ENCODE measurements at regions not wholly inside any gene's neighbourhood (a gene's known extent, or its start where the extent isn't known, plus 50 kb on each side); places are given as distances from the start of the nearest gene placed in this dataset.

DNA sequence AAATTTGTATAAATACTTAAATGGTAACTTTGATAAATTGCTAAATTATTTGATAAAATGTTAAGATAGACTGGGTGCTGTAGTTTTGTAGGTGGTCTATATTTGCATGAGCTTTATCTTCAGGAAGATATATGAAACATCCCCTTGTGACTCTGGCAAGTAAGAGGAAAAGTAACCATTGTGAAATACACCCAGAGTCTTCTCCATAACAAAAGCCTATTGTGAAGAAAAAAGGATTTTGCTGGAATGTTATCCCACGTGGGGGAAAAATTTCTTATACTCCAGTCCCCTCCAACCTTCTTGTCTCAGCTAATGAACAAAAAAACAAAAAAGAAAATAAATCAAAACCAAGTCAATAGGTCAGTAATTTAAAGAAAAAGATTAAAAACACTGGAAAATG, 600.7 kb downstream of the HDGFL1 start:
- H3K4me3 ChIP-seq (ENCODE audit: insufficient read depth, low read length), result no peak overlapping the region
- H3K36me3 ChIP-seq (ENCODE audit: insufficient read depth, low read length), result no peaks in the 10 kb centered on the region
- H3K79me2 ChIP-seq (ENCODE audit: insufficient read depth, low read length), result no peaks in the 10 kb centered on the region
- TF ChIP-seq, protein P1, sequence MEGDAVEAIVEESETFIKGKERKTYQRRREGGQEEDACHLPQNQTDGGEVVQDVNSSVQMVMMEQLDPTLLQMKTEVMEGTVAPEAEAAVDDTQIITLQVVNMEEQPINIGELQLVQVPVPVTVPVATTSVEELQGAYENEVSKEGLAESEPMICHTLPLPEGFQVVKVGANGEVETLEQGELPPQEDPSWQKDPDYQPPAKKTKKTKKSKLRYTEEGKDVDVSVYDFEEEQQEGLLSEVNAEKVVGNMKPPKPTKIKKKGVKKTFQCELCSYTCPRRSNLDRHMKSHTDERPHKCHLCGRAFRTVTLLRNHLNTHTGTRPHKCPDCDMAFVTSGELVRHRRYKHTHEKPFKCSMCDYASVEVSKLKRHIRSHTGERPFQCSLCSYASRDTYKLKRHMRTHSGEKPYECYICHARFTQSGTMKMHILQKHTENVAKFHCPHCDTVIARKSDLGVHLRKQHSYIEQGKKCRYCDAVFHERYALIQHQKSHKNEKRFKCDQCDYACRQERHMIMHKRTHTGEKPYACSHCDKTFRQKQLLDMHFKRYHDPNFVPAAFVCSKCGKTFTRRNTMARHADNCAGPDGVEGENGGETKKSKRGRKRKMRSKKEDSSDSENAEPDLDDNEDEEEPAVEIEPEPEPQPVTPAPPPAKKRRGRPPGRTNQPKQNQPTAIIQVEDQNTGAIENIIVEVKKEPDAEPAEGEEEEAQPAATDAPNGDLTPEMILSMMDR (IDR thresholded peaks at IDR 0.05; ENCODE audit: extremely low read depth, low read depth, low read length), result no peak
- no peak overlapping the region for H3K27ac ChIP-seq (ENCODE audit: low read depth, low read length)
- H3K4me2 ChIP-seq (ENCODE audit: insufficient read depth, low read length), result no peak overlapping the region
- H3K27me3 ChIP-seq (ENCODE audit: insufficient read depth, low read length), result no peaks in the 10 kb centered on the region
- DNase-seq (ENCODE audit: insufficient read length, low spot score, missing footprints), result no peak
- H3K9me3 ChIP-seq (ENCODE audit: low read depth, low read length), result no peaks in the 10 kb centered on the region
- no peaks in the 10 kb centered on the region for H4K20me1 ChIP-seq (ENCODE audit: insufficient read depth, low read length)
- H2AFZ ChIP-seq (ENCODE audit: low read length), result no peak overlapping the region
- H3K4me1 ChIP-seq (ENCODE audit: insufficient read depth, low read length), result peaks cover 16% of the 10 kb centered on the region

- Histone ChIP-seq H3K36me3 (ENCODE audit: insufficient read depth, low read length) (no peaks in the 10 kb centered on the region), H4K20me1 (ENCODE audit: insufficient read depth, low read length) (no peaks in the 10 kb centered on the region), H3K79me2 (ENCODE audit: insufficient read depth, low read length) (no peaks in the 10 kb centered on the region), H3K9me3 (ENCODE audit: low read depth, low read length) (no peaks in the 10 kb centered on the region), H3K27ac (ENCODE audit: low read depth, low read length) (peak overlapping the region; percentile 98), H2AFZ (ENCODE audit: low read length) (peak overlapping the region; percentile 91), H3K27me3 (ENCODE audit: insufficient read depth, low read length) (no peaks in the 10 kb centered on the region), H3K4me3 (ENCODE audit: insufficient read depth, low read length) (no peak overlapping the region), H3K4me2 (ENCODE audit: insufficient read depth, low read length) (no peak overlapping the region), H3K4me1 (ENCODE audit: insufficient read depth, low read length) (peaks cover 30% of the 10 kb centered on the region)
- DNase-seq (ENCODE audit: insufficient read length, low spot score, missing footprints), result no peak
- TF ChIP-seq, protein P1 (IDR thresholded peaks at IDR 0.05; ENCODE audit: extremely low read depth, low read depth, low read length), result no peak
These were observed 603.9 kb downstream of the HDGFL1 start for GRCh38 chr6:23173234-23173633.

DNA sequence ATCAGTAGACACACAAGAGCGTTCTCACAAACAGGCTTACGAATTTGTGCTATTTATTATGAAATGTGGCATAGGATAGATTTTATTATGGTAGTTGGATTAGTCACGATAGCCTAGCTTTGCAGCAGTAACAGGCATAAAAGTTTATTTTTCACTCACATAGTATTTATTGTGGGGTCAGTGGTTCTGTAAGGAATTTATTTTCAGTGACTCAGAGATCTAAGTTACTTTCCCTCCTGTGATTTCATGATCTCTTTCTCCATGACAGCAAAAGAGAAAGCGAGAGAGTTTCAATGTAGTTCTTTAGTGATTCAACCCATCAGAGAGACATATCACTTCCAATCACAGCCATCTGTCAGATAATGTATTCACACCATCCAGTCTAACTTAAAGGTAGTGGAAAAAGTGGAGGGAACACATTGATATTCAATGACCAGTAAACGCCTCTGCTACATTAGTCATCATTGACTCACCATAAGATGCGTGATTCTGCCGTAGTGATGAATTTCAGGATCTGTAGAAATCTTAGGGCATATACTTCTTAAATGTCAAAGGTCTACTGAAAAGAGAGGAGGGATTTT, 605.5 kb downstream of the HDGFL1 start:
- H3K36me3 ChIP-seq (ENCODE audit: insufficient read depth, low read length), result no peaks in the 10 kb centered on the region
- H3K27ac ChIP-seq (ENCODE audit: low read depth, low read length), result peak overlapping the region; percentile 98
- DNase-seq (ENCODE audit: insufficient read length, low spot score, missing footprints), result peak; percentile 72
- H3K27me3 ChIP-seq (ENCODE audit: insufficient read depth, low read length), result no peaks in the 10 kb centered on the region
- H2AFZ ChIP-seq (ENCODE audit: low read length), result peak overlapping the region; percentile 58
- H4K20me1 ChIP-seq (ENCODE audit: insufficient read depth, low read length), result no peaks in the 10 kb centered on the region
- peaks cover 30% of the 10 kb centered on the region for H3K4me1 ChIP-seq (ENCODE audit: insufficient read depth, low read length)
- H3K4me3 ChIP-seq (ENCODE audit: insufficient read depth, low read length), result peak overlapping the region; percentile 43
- no peaks in the 10 kb centered on the region for H3K79me2 ChIP-seq (ENCODE audit: insufficient read depth, low read length)
- H3K4me2 ChIP-seq (ENCODE audit: insufficient read depth, low read length), result peak overlapping the region; percentile 66
- TF ChIP-seq, protein P1 (IDR thresholded peaks at IDR 0.05; ENCODE audit: extremely low read depth, low read depth, low read length), result no peak
- H3K9me3 ChIP-seq (ENCODE audit: low read depth, low read length), result no peaks in the 10 kb centered on the region

DNA sequence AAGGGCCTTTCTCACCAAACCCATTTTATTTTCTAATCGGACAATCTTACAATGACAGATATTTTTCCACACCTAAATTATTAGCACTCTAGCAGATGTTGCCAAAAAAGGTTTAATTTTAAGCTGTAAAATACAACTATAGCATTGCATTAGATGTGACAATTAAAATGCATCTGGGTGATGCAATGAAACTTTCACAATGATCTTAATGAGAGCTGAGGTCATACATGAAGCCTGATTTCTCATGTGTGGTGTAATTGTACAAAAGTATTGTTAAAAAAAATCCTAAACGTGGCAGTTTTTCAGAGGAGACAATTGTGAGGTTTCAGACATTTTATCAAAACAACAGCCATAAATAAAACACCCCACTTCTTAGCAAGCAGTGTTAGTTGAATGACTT, 606.0 kb downstream of the HDGFL1 start:
- peak overlapping the region; percentile 98 for H3K27ac ChIP-seq (ENCODE audit: low read depth, low read length)
- no peaks in the 10 kb centered on the region for H4K20me1 ChIP-seq (ENCODE audit: insufficient read depth, low read length)
- DNase-seq (ENCODE audit: insufficient read length, low spot score, missing footprints), result no peak
- H3K4me1 ChIP-seq (ENCODE audit: insufficient read depth, low read length), result peaks cover 30% of the 10 kb centered on the region
- no peaks in the 10 kb centered on the region for H3K9me3 ChIP-seq (ENCODE audit: low read depth, low read length)
- TF ChIP-seq, protein P1 (IDR thresholded peaks at IDR 0.05; ENCODE audit: extremely low read depth, low read depth, low read length), result no peak
- H3K36me3 ChIP-seq (ENCODE audit: insufficient read depth, low read length), result no peaks in the 10 kb centered on the region
- H3K4me3 ChIP-seq (ENCODE audit: insufficient read depth, low read length), result no peak overlapping the region
- no peaks in the 10 kb centered on the region for H3K79me2 ChIP-seq (ENCODE audit: insufficient read depth, low read length)
- H3K27me3 ChIP-seq (ENCODE audit: insufficient read depth, low read length), result no peaks in the 10 kb centered on the region
- peak overlapping the region; percentile 66 for H3K4me2 ChIP-seq (ENCODE audit: insufficient read depth, low read length)
- peak overlapping the region; percentile 43 for H2AFZ ChIP-seq (ENCODE audit: low read length)

Data from osteoblast (primary cell).